ENCODE measurements at regions not wholly inside any gene's neighbourhood (a gene's known extent, or its start where the extent isn't known, plus 50 kb on each side); places are given as distances from the start of the nearest gene placed in this dataset.

GRCh38 chr14:76686646-76687045 is 74.6 kb upstream of the VASH1 start:
- no peak for TF ChIP-seq CTCF (IDR thresholded peaks at IDR 0.05; ENCODE audit: insufficient read depth, low read length)
- no peak for DNase-seq (ENCODE audit: low read depth)
- H3K4me3 ChIP-seq (ENCODE audit: low read depth, low read length) = no peak overlapping the region

GRCh38 chr14:76687611-76688382 is 73.5 kb upstream of the VASH1 start:
- H3K4me3 ChIP-seq (ENCODE audit: low read depth, low read length) = no peak overlapping the region
- no peak for DNase-seq (ENCODE audit: low read depth)
- TF ChIP-seq CTCF (IDR thresholded peaks at IDR 0.05; ENCODE audit: insufficient read depth, low read length) = no peak

- H3K4me3 ChIP-seq (ENCODE audit: low read depth, low read length) = no peak overlapping the region
- no peak for TF ChIP-seq CTCF (IDR thresholded peaks at IDR 0.05; ENCODE audit: insufficient read depth, low read length)
- DNase-seq (ENCODE audit: low read depth) = no peak
These were observed 72.9 kb upstream of the VASH1 start for GRCh38 chr14:76688383-76688671.

- no peak overlapping the region for H3K4me3 ChIP-seq (ENCODE audit: low read depth, low read length)
- no peak for TF ChIP-seq CTCF (IDR thresholded peaks at IDR 0.05; ENCODE audit: insufficient read depth, low read length)
- no peak for DNase-seq (ENCODE audit: low read depth)
These were observed 70.7 kb upstream of the VASH1 start for GRCh38 chr14:76690502-76691105.

GRCh38 chr14:76694106-76694505 is 67.2 kb upstream of the VASH1 start:
- no peak for DNase-seq (ENCODE audit: low read depth)
- TF ChIP-seq CTCF (IDR thresholded peaks at IDR 0.05; ENCODE audit: insufficient read depth, low read length) = no peak
- no peak overlapping the region for H3K4me3 ChIP-seq (ENCODE audit: low read depth, low read length)

GRCh38 chr14:76695263-76695920 is 65.9 kb upstream of the VASH1 start:
- no peak for TF ChIP-seq CTCF (IDR thresholded peaks at IDR 0.05; ENCODE audit: insufficient read depth, low read length)
- DNase-seq (ENCODE audit: low read depth) = no peak

More at GRCh38 chr14:76695263-76695920, 65.9 kb upstream of the VASH1 start:
- H3K4me3 ChIP-seq (ENCODE audit: low read depth, low read length) = no peak overlapping the region

Data from fibroblast of the aortic adventitia (primary cell).